ENCODE measurements at regions not wholly inside any gene's neighbourhood (a gene's known extent, or its start where the extent isn't known, plus 50 kb on each side); places are given as distances from the start of the nearest gene placed in this dataset.

DNA sequence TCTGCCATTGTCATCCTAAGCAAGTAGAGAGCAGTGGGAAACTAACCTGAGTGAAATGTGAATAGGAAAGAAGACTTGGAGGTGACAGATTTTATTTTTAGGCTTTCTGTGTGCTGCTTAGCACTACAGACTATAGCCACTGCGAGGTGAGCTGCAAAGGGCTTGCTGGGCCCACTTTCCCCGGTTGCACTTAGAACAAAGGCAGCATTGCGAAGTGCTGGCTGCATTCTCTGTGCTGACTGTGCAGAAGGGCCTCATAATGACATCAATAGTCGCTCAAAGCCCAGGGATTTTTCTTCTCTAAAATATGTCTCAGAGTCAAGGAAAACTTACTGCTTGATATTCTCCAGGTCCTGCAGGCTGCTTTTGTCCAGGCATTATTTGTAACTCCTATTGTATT is 592.1 kb downstream of the TDRD15 start:
- no peaks in the 10 kb centered on the region for H3K9me2 ChIP-seq (replicated peaks; ENCODE audit: control insufficient read depth, low read length)
- no peak overlapping the region for H3K4me3 ChIP-seq (ENCODE audit: low read length)
- no peaks in the 10 kb centered on the region for H3K9me3 ChIP-seq (ENCODE audit: control insufficient read depth, insufficient read depth, low read length)
- H3K79me2 ChIP-seq (ENCODE audit: control insufficient read depth, low read length): no peaks in the 10 kb centered on the region
- H3K4me2 ChIP-seq (ENCODE audit: low read length): no peak overlapping the region
- H3K27ac ChIP-seq (ENCODE audit: low read depth, low read length): no peak overlapping the region
- H3K27me3 ChIP-seq (ENCODE audit: control insufficient read depth, low read length): no peaks in the 10 kb centered on the region
- H4K20me1 ChIP-seq (ENCODE audit: control insufficient read depth, insufficient read depth, low read depth, low read length): no peaks in the 10 kb centered on the region
- TF ChIP-seq EZH2phosphoT487 (IDR thresholded peaks at IDR 0.05; ENCODE audit: borderline replicate concordance, low read length): no peak
- TF ChIP-seq CTCF (IDR thresholded peaks at IDR 0.05; ENCODE audit: low read depth, low read length, poor library complexity, severe bottlenecking): no peak
- H3F3A ChIP-seq (ENCODE audit: control insufficient read depth, insufficient read depth): no peaks in the 10 kb centered on the region
- no peaks in the 10 kb centered on the region for H3K4me1 ChIP-seq (ENCODE audit: control insufficient read depth, low read length)
- H3K36me3 ChIP-seq (ENCODE audit: control insufficient read depth, low read length): no peaks in the 10 kb centered on the region

GRCh38 chr2:21727101-21727500 is 603.3 kb downstream of the TDRD15 start:
- Histone ChIP-seq H3K4me1 (ENCODE audit: control insufficient read depth, low read length) (no peaks in the 10 kb centered on the region), H4K20me1 (ENCODE audit: control insufficient read depth, insufficient read depth, low read depth, low read length) (no peaks in the 10 kb centered on the region), H3K79me2 (ENCODE audit: control insufficient read depth, low read length) (no peaks in the 10 kb centered on the region), H3F3A (ENCODE audit: control insufficient read depth, insufficient read depth) (no peaks in the 10 kb centered on the region), H3K27me3 (ENCODE audit: control insufficient read depth, low read length) (no peaks in the 10 kb centered on the region), H3K36me3 (ENCODE audit: control insufficient read depth, low read length) (no peaks in the 10 kb centered on the region), H3K4me2 (ENCODE audit: low read length) (no peak overlapping the region), H3K9me2 (replicated peaks; ENCODE audit: control insufficient read depth, low read length) (no peaks in the 10 kb centered on the region), H3K9me3 (ENCODE audit: control insufficient read depth, insufficient read depth, low read length) (no peaks in the 10 kb centered on the region), H3K27ac (ENCODE audit: low read depth, low read length) (no peak overlapping the region), H3K4me3 (ENCODE audit: low read length) (no peak overlapping the region)
- TF ChIP-seq EZH2phosphoT487 (IDR thresholded peaks at IDR 0.05; ENCODE audit: borderline replicate concordance, low read length) (no peak), CTCF (IDR thresholded peaks at IDR 0.05; ENCODE audit: low read depth, low read length, poor library complexity, severe bottlenecking) (no peak)

DNA sequence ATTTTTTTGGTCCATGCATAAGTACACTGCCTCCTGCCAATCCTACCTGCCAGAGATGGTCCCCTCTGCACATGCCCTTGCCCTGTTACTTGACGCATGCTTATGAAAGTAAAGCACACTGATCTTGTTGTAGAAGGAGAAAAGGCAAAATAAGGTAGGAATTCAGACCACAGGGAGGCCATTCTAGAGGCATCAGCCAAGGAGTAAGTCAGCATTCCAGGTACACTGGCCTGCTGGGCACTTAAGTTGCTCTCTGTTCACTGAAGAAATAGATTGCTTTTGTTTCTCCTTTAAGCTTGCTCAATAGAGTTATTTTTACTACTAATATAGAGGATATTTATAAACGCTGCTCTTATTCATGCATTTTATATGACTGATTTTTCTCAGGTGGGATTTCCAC is 604.4 kb downstream of the TDRD15 start:
- Histone ChIP-seq H3K79me2 (ENCODE audit: control insufficient read depth, low read length) (no peaks in the 10 kb centered on the region), H3K27me3 (ENCODE audit: control insufficient read depth, low read length) (no peaks in the 10 kb centered on the region), H3K9me2 (replicated peaks; ENCODE audit: control insufficient read depth, low read length) (no peaks in the 10 kb centered on the region), H3K4me1 (ENCODE audit: control insufficient read depth, low read length) (no peaks in the 10 kb centered on the region), H3K4me2 (ENCODE audit: low read length) (no peak overlapping the region), H3K4me3 (ENCODE audit: low read length) (no peak overlapping the region), H4K20me1 (ENCODE audit: control insufficient read depth, insufficient read depth, low read depth, low read length) (no peaks in the 10 kb centered on the region), H3K27ac (ENCODE audit: low read depth, low read length) (no peak overlapping the region), H3K36me3 (ENCODE audit: control insufficient read depth, low read length) (no peaks in the 10 kb centered on the region), H3K9me3 (ENCODE audit: control insufficient read depth, insufficient read depth, low read length) (no peaks in the 10 kb centered on the region), H3F3A (ENCODE audit: control insufficient read depth, insufficient read depth) (no peaks in the 10 kb centered on the region)
- no peak for TF ChIP-seq EZH2phosphoT487 (IDR thresholded peaks at IDR 0.05; ENCODE audit: borderline replicate concordance, low read length)
- no peak for TF ChIP-seq CTCF (IDR thresholded peaks at IDR 0.05; ENCODE audit: low read depth, low read length, poor library complexity, severe bottlenecking)

GRCh38 chr2:21730141-21730540 is 606.4 kb downstream of the TDRD15 start:
- H3K79me2 ChIP-seq (ENCODE audit: control insufficient read depth, low read length): no peaks in the 10 kb centered on the region
- H3K9me3 ChIP-seq (ENCODE audit: control insufficient read depth, insufficient read depth, low read length): no peaks in the 10 kb centered on the region
- no peaks in the 10 kb centered on the region for H4K20me1 ChIP-seq (ENCODE audit: control insufficient read depth, insufficient read depth, low read depth, low read length)
- H3K9me2 ChIP-seq (replicated peaks; ENCODE audit: control insufficient read depth, low read length): no peaks in the 10 kb centered on the region
- TF ChIP-seq EZH2phosphoT487 (IDR thresholded peaks at IDR 0.05; ENCODE audit: borderline replicate concordance, low read length): no peak
- TF ChIP-seq CTCF (IDR thresholded peaks at IDR 0.05; ENCODE audit: low read depth, low read length, poor library complexity, severe bottlenecking): no peak
- no peaks in the 10 kb centered on the region for H3K36me3 ChIP-seq (ENCODE audit: control insufficient read depth, low read length)
- no peak overlapping the region for H3K4me3 ChIP-seq (ENCODE audit: low read length)
- no peak overlapping the region for H3K4me2 ChIP-seq (ENCODE audit: low read length)
- H3K27ac ChIP-seq (ENCODE audit: low read depth, low read length): no peak overlapping the region
- no peaks in the 10 kb centered on the region for H3K4me1 ChIP-seq (ENCODE audit: control insufficient read depth, low read length)
- no peaks in the 10 kb centered on the region for H3K27me3 ChIP-seq (ENCODE audit: control insufficient read depth, low read length)
- H3F3A ChIP-seq (ENCODE audit: control insufficient read depth, insufficient read depth): no peaks in the 10 kb centered on the region
